GM12874 (cell line): ENCODE measurements at regions not wholly inside any gene's neighbourhood (a gene's known extent, or its start where the extent isn't known, plus 50 kb on each side); places are given as distances from the start of the nearest gene placed in this dataset.

Source experiments
- CTCF ChIP-seq: IDR thresholded peaks from 2 replicates; pipeline ENCODE4 v1.5.1; 2011; ENCODE audit warnings: low read depth, mild to moderate bottlenecking, control low read depth, low read length, moderate library complexity; ENCODE audit not compliant: insufficient read depth

- TF ChIP-seq CTCF = no peak
Observed at GRCh38 chr5:130290219-130290618, 386.0 kb downstream of the CHSY3 start.

GRCh38 chr5:130289132-130290088, 385.1 kb downstream of the CHSY3 start:
- TF ChIP-seq CTCF = no peak

GRCh38 chr5:130287438-130287837, 383.2 kb downstream of the CHSY3 start:
- no peak for TF ChIP-seq CTCF

DNA sequence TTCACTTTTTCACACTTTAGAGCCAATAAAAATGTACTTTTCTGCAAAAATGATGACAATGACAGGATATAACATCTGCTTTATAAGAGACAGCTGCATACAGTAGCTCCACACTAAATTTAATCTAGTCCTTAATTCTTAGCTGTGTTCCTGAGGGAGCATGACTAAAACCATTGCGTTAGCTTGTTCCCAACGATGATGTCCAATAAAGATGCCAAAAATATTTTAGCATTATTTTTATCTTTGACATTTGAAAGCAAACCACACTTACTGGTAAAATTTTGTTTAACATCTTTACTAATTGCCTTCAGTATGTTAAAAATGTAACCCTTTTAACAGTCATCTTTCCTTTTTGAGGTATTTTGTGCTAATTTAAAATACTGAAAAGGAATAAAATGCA, 382.7 kb downstream of the CHSY3 start:
- no peak for TF ChIP-seq CTCF

GRCh38 chr5:130282049-130282448, 377.8 kb downstream of the CHSY3 start:
- no peak for TF ChIP-seq CTCF

DNA sequence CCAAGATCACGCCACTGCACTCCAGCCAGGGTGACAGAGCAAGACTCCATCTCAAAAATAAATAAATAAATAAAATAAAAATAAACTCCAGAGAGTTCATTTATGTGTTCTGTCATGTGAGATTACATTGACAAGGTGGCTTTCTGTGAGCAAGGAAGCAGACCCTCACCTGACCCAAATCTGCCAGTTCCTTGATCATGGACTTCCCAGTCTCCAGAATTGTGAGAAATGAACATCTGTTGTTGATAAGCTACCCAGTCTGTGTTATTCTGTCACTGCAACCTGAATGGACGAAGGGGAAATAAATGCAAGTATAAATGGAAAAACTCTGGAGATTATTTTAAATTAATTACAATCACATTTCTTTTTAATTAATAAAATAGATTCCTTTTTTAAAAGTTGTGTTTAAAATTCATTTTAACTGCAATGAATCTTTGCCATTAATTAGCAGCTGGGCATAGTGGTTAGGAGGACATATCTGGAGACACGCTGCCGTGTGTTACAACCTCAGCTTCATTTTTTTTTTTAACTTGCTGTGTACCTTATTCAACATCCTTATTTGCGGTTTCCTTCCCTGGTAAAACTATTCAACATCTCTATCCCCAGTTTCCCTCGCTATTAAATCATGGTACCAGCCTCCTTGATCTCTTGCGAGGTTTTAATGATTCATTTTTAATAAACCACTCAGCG, 376.4 kb downstream of the CHSY3 start:
- TF ChIP-seq CTCF = no peak

DNA sequence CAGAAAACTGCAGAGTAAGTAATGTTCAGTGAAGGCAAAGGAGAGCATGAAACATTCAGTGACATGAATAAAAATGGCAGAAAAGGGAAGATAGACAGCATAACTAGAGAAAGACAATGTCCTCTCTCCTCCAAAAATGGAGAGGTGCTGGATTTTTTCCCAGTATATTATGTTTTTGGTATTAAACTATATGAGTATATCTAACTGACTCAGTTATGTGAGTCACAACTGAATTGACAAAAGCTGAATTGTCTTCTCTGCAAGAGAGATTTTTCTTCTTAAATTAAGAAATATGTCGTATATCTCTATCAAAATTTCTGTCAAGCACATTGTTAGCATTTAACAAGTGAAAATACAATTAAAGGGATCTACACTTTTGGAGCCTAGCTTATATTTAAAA, 375.1 kb downstream of the CHSY3 start:
- no peak for TF ChIP-seq CTCF
